ENCODE measurements at regions not wholly inside any gene's neighbourhood (a gene's known extent, or its start where the extent isn't known, plus 50 kb on each side); places are given as distances from the start of the nearest gene placed in this dataset.

- TF ChIP-seq CTCF (IDR thresholded peaks at IDR 0.05; ENCODE audit: low read depth, low read length, poor library complexity, severe bottlenecking): no peak
- TF ChIP-seq EZH2phosphoT487 (IDR thresholded peaks at IDR 0.05; ENCODE audit: borderline replicate concordance, low read length): no peak
These were observed 554.1 kb downstream of the TBC1D4 start for GRCh38 chr13:74927823-74928222.
